ENCODE measurements at regions not wholly inside any gene's neighbourhood (a gene's known extent, or its start where the extent isn't known, plus 50 kb on each side); places are given as distances from the start of the nearest gene placed in this dataset.

DNA sequence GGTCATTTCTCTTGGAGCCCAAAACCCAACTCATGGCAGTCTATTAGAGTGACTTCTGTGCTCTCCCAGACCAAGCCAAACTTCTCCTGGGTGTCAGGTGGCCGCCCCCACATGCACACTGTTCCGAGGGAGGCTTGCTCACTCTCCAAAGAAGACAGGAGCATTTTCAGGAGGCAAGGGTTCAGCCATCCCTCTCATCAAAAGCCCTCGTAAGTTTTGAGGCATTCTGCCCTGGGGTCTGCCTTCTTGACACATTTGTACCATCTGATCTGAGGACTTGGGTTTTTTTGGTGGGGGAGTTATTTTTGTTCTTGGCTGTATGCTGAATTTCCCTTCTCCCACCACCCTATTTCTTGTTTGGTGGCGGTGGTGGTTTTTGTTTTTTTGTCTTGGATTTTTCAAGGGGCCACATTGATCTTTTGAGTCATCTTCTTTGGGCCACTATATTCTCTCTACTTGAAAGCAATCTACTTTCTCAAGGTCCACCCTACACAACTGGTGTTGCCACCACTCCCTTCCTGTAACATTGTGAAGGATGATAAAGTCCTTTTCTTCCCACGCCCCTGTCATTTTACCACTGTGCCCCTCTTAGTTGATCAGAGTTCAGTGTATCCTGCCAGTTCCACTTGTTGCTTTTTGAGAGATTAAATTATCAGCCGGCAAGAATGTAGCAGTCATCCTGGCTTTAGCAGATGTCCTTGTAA lies 255.8 kb downstream of the CYP26B1 start:
- TF ChIP-seq, protein P1, sequence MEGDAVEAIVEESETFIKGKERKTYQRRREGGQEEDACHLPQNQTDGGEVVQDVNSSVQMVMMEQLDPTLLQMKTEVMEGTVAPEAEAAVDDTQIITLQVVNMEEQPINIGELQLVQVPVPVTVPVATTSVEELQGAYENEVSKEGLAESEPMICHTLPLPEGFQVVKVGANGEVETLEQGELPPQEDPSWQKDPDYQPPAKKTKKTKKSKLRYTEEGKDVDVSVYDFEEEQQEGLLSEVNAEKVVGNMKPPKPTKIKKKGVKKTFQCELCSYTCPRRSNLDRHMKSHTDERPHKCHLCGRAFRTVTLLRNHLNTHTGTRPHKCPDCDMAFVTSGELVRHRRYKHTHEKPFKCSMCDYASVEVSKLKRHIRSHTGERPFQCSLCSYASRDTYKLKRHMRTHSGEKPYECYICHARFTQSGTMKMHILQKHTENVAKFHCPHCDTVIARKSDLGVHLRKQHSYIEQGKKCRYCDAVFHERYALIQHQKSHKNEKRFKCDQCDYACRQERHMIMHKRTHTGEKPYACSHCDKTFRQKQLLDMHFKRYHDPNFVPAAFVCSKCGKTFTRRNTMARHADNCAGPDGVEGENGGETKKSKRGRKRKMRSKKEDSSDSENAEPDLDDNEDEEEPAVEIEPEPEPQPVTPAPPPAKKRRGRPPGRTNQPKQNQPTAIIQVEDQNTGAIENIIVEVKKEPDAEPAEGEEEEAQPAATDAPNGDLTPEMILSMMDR (IDR thresholded peaks at IDR 0.05): no peak
- no peak for TF ChIP-seq POLR2A (IDR thresholded peaks at IDR 0.05)

All from Peyer's patch (tissue), 4 donors.